Liver (tissue), 3 donors: ENCODE measurements at regions not wholly inside any gene's neighbourhood (a gene's known extent, or its start where the extent isn't known, plus 50 kb on each side); places are given as distances from the start of the nearest gene placed in this dataset.

ENCODE experiments used
- ATF3 ChIP-seq: IDR thresholded peaks from 2 replicates; pipeline ENCODE4 v1.6.1; 2016; ENCODE audit warnings: antibody characterized with exemption
- CTCF ChIP-seq: fragments of 150-350 bp; IDR thresholded peaks from 2 replicates; pipeline ENCODE4 v1.5.1; 2017; ENCODE audit warnings: improper control_type of control experiment, low read depth, low read length; ENCODE audit not compliant: missing input control
- EGR1 ChIP-seq, 2 donors: IDR thresholded peaks; 2 replicates each; pipeline ENCODE4 v1.6.1; 2016 to 2018; ENCODE audit warnings: antibody characterized with exemption in 2 of 2, low read depth in 2 of 2
- GABPA ChIP-seq, 2 donors: IDR thresholded peaks in 1 of 2; conservative IDR thresholded peaks in 1 of 2; 2 replicates each; pipeline ENCODE4 v1.6.1; 2016; ENCODE audit warnings: antibody characterized with exemption in 2 of 2, mild to moderate bottlenecking in 1 of 2, moderate library complexity in 1 of 2
- JUND ChIP-seq, 2 donors: IDR thresholded peaks; 2 replicates each; pipeline ENCODE4 v1.6.1; 2016; ENCODE audit warnings: antibody characterized with exemption in 2 of 2
- RAD21 ChIP-seq, 2 donors: IDR thresholded peaks; 2 replicates each; pipeline ENCODE4 v1.6.1; 2016; ENCODE audit warnings: antibody characterized with exemption in 2 of 2, mild to moderate bottlenecking in 2 of 2
- SP1 ChIP-seq: IDR thresholded peaks from 2 replicates; pipeline ENCODE4 v1.6.1; 2018; ENCODE audit warnings: antibody characterized with exemption, mild to moderate bottlenecking
- YY1 ChIP-seq: IDR thresholded peaks from 2 replicates; pipeline ENCODE4 v1.6.1; 2016; ENCODE audit warnings: antibody characterized with exemption, mild to moderate bottlenecking
- ZBTB33 ChIP-seq: IDR thresholded peaks from 2 replicates; pipeline ENCODE4 v1.6.1; 2016; ENCODE audit warnings: antibody characterized with exemption
- donor health status: healthy.
- donor health status: healthy.

GRCh38 chr12:87107270-87107669, 851.1 kb upstream of the MGAT4C start:
- TF ChIP-seq CTCF (no peak), EGR1 (IDR thresholded peaks at IDR 0.05; ENCODE audit: low read depth in 2 of 2) (no peak), RAD21 (IDR thresholded peaks at IDR 0.05) (no peak), ZBTB33 (no peak), GABPA (IDR thresholded peaks at IDR 0.05 in 1 of 2, conservative IDR thresholded peaks at IDR 0.05 in 1 of 2) (no peak), SP1 (no peak), YY1 (no peak), ATF3 (no peak), JUND (IDR thresholded peaks at IDR 0.05) (no peak)
